HG03045 (cell line): ENCODE measurements at regions not wholly inside any gene's neighbourhood (a gene's known extent, or its start where the extent isn't known, plus 50 kb on each side); places are given as distances from the start of the nearest gene placed in this dataset.
A peak's percentile ranks its signal among the peaks of the same experiment; 100 is the strongest.

Experiments
- ATAC-seq: cut with Tn5 transposase; IDR thresholded peaks from one replicate; pipeline ENCODE4 v1.9.1; 2021; ENCODE audit warnings: mild to moderate bottlenecking, moderate library complexity; ENCODE audit not compliant: unreplicated experiment

DNA sequence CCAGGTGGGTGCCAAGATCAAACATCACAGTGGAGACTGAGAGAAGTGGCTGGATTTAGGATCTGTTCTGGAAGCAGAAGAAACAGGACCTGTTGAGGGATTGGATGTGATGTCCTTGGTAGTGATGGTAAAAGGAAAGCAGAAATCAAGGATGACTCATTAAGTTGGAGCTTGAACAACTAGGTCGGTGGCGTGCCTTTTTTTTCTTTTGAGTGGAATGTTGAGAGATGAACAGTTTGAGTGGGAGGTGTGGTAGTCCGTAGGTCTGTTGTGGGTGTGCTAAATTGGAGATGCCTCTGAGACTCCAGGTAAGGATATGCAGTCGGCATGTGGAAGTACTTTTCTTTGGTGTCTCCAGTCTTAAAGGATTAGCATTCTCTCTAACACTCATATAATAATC, 92.1 kb upstream of the IL12B start:
- ATAC-seq = no peak

DNA sequence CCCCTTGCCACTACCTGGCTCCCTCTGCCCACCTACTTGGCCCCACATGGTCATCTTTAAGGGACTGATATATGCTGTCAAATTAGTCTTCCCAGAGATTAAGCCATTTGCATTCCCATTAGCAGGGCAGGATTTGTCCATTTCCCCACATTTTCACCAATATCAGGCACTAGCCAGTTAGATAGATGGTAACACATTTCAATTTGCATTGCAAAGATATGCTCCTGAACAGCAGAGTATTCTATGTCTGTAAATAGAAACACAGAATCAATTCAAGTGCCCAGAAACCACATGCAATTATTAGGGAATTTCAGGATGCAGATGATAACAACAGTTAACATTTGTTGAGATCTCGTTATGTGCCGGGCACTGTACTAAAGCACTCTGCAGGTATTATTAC, 92.6 kb upstream of the IL12B start:
- ATAC-seq = no peak

DNA sequence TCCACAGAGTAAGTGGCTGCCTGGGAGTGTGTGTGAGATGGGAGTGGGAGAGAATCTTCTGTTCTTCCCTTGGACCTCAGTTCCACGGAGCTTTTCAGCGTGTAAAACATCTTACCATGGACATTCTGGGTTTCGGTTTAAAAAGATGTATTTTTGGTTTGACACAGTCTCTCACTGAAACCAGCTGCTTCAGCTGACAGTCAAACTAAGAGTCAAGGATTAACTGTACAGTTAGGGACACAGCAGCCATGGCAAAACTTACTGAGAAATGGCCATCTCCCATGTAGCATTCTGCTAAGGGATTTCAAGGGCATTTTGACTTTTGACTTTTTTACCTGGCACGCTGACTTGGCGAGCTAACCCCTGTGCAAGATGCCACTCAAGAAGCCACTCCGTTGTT, 93.8 kb upstream of the IL12B start:
- no peak for ATAC-seq

DNA sequence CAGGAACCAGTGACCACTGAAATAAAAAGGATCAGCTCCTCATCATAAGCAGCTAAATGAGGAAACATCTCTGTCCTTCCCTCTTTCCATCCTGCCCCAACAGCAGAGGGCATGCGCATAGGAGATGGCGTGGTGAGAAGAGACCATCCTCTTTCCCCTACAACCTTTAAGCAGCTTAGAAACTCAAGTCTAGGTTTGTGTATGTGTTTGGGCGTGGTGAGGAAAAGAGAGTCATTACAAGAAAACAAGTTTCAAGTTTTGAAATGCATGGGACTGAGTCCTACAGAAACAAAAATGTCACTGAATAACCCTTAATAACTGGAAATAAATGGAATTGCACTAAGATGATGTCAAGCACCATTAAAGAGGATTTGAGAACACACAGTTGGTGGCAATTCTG, 96.4 kb upstream of the IL12B start:
- ATAC-seq = no peak

DNA sequence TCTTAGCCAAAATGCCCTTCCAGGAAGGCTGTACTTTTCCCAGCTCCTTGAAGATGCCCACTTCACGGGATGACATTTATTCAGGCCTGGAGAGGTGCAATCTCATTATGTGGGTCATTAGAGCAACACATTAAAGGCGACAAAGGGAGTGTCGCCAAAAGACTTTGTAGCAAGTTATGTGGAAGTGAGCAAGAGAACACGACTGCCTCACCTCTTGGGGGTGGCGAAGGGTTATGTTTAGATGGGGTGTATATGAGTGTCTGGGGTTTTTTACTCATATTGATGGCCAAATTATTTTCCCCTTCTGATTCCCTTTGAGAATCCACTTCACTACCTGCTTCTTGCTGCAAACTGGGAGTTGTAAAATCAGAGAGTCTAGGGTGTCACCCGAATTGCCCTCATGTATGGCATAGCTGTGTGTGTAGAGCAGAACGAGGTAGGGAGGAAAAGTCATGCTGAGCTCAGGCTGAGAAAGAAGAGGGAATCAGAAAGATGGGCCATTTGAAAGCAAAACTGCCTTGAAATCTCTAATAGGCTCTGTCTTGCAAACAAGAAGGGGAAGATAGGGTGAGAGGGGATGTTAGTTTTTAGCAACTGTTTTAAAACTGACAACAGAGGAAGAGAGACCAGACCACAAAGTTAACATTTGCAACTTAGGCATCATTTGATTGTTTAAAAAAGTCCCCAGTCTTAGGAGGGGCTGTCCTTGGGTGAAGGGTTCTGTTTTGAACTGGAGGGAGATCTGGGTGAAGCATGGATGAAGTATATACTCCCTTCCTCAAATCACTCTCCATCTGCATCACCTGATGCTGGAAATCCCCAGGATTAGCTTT, 97.1 kb upstream of the IL12B start:
- peak; percentile 73 for ATAC-seq

DNA sequence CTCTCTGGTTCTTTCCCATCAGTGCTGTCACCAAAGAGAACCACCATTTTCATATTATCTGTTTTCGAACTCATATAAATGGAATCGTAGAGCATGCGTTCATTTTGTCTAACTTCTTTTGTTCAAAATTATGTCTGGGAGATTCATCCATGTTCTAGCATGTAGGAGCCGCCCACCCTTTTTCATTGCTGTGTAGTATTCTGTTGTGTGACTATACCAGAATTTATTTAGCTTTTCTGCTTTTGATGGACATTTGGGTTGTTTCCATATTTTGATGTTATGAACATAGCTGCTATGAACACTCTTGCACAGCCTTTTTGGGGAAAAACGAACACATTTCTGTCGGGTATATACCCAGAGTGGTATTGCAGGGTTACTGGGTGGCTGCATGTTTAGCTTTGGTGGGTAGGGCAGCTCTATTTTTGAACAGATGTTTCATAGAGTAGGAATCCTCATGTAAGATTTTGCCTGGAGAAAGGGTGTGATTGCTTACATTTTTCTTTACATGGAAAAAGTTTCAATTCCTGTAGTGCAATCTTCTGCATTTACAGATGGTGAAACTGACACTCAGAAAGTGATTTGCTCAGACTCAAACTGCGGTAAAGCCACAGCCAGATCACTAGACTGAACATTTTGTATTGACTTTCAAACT, 100.2 kb upstream of the IL12B start:
- ATAC-seq = peak; percentile 31

DNA sequence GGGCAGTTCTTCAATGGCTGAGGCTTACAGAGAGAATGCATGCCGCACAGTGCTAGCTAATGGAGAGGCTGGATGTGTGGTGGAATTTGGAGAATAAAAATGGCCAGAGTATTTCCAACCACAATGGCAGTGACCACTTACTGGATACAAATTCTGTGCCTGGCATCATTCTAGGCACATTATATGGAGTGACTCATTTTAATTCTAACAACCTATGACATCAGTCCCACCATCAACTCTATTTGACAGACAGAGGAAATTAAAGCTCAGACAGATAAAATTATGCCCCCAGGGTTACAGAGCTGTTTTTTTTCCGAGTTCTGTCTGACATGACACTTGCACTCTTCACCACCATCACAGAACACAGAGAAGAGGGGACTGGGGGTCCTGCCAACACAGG, 105.6 kb upstream of the IL12B start:
- no peak for ATAC-seq

DNA sequence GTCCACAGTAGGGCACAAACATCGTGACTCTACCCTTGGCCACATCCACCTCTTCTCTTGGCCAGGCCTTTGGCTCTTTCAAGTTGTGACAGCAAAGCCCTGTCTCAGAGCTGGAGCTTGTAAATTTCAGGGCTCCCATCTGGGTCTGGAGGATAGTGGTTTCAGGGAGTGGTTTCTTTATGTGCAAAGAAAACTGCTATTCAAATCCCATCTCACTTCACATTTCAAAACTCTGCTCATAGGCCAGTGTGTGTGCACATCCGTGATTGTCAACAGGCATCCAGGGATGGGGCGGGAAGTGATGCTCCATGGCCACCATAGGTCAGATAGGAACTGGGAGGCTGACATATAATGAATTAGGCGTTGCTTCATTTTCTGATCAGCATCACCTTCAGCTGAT, 107.8 kb upstream of the IL12B start:
- no peak for ATAC-seq

DNA sequence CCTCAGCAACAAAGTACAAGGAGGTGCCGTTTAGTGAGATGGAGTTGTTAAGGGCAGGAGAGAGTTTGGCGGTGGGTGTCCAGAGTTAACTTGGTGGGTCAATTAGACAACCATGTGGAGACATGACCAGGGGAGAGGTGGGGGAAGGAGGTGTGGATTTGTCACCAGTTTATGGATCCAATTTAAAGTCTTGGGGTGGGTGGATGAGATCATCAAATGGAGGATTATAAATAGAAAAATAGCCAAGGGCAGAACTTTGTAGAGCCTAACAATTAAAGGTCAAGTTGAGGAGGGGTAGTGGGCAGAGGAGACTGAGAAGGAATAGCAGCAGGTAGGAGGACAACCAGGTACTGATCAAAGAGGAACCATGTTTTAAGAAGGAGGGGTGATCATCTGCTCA, 108.7 kb upstream of the IL12B start:
- ATAC-seq = no peak

DNA sequence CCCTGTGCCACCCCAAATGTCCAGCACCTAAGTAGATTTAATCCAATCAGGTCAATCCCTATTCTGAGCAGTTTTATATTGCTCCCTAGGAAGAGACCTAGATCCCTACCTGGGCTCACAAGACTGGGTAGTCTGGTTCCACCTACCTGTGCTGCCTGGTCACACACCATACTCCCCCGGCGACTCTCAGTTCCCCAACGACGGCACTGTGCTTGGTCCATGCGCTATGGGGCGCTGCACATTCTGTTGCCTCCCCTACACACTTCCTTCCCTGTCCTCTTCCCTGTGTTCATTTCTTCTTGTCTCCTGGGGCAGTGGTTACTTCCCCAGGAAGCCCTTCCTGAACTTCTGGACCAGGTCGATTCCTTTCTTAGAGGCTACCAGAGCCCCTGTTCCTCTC, 109.9 kb upstream of the IL12B start:
- no peak for ATAC-seq

DNA sequence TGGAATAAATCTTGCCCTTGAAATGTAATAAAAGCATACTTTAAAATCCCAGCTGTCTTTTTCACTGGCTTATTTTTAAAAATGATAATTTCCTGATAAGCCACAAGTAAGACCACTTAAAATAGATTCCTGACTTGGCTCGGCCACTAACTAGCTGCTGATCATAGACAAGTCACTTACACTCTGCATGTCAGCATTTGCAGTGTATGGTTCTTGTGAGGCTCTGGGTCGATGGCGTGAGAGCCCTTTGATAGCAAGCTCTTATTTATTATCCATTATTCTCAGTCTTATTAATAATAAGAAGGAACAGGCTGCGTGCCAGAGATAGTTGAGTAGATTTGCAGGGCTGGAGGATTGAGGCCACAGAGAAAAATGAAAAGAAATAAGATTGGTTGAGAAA, 110.7 kb upstream of the IL12B start:
- ATAC-seq = no peak

DNA sequence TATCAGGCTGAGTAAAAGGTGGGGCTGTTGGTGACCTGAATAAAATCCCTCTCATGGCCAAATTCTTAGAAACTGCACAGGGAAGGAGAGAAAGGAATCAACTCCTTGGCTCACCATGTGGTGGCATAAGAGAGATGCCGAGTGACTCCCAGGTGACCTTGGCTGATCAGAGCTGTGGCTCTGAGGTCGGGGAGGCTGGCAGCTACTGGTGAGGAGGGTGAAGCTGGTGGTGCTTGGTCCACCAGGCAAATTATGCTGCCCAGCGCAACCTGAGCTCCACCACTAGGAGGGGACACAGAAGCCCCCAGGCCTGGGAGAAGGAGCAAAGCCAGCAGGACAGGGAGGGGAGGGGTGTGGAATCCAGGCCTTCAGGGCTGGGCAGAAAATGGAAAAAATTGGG, 111.2 kb upstream of the IL12B start:
- no peak for ATAC-seq

DNA sequence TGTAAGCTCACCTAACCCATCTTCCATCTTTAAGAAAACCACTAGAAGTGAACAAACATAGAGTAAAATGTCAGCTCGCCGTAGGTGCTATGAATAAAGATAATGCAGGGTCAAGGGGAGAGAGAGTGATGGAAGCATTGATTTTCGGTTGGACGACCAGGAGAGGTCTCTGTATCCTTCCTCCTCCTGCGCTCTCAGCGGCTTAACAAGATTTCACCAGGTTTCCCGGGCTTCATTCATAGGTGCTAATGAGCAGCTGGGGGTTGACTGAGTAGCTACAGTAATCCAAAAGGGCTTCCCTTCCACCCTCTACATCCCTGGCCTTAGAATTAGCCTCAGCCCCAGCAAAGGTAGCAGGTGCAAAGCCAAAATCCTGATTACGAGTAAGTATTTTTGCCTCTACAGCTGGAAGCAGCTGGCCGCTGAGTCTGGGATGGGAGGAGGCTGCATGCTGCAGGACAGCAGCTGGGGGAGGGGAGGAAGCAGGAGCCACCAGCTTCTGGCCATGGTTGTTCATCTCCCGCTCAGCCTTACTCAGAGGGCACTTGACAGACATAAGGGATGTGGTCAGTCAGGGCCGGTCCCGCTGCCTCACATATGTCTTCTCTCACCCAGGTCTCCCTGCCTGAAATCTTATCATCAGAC, 112.0 kb upstream of the IL12B start:
- no peak for ATAC-seq

DNA sequence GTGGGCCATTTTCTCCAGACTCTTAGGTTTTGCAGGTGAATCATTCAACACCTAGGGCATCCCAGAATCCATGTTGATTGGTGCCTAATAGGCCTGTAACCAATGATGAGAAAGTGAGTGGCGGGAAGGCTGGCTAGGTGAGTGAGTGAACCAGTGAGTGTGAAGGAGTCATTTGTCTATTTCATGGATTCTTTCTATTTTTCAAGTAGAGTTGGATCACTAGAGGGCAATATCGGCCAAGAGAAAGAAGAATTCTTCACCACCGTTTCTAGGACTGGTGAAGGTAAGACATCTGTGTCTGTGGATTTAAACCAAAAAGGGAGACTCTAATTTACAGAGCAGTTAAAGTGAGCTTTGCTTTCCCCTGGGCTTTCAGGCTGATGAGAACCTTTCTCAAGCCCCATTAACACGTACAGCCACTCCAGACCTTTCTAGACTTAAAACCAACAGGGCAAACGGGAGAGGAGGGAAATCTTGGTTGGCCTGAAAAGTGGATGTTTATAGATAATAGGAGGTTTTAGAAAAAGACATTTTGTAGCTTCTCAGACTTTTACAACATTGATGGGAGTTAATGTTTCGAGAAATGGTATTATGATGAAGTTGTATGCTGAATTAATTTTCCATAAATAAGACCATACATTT, 114.3 kb upstream of the IL12B start:
- ATAC-seq = no peak

DNA sequence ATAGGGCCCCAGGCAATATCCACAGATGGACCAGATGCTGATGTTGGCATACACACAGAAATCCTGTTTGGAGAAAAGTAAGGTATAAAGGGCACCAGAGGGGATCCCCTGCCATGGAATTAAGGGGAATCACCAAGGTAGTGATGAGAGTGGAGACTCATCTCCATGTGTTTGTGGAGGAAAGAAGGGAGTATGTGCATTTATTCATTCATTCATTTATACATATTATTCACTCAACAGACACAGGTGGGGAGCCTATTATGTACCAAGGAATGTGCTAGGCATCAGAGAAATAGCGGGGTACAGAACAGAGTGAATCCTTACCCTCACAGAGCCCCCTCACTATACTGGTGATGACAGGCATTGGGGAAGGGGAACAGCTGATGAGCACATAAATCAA, 116.8 kb upstream of the IL12B start:
- no peak for ATAC-seq

DNA sequence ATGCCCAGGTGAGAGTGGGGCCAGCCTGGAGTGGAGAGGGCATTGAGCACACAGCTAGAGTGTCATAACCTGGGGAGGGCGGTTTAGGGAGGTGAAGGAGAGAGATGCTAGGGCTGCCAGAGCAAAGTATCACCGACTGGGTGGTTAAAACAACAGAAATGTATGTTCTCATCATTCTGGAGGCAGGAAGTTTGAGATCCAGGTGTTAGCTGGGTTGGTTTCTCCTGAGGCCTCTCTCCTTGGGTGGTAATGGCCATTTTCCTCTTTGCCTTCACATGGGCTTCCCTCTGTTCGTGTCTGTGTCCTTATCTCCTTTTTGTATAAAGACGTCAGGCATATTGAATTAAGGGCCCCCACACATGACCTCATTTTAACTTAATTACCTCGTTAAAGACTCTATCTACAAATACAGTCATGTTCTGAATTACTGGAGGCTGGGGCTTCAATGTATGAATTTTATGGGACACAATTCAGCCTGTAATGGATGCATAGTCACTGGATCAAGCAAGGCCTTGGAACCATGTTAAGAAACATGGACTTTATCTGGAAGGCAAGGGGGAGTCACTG, 118.6 kb upstream of the IL12B start:
- ATAC-seq = no peak

DNA sequence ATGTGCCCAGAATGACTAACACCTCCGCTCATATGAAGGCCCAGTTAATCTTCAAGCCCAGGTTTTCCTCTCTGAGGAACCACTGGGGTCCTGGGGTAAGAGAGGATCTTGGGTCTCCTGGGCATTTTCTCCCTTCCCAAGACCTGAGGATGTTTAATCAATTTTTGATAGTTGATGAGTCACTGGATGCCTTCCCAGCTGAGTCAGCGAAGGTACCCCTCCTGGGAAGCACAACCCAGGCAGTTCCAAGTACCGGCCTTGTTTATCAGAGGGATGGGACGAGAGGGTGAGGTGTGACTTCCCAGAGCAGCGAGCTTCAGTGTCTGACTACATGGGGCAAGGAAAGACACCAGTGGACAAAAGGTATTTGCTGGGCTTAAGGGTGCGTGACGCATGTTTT, 119.6 kb upstream of the IL12B start:
- no peak for ATAC-seq

DNA sequence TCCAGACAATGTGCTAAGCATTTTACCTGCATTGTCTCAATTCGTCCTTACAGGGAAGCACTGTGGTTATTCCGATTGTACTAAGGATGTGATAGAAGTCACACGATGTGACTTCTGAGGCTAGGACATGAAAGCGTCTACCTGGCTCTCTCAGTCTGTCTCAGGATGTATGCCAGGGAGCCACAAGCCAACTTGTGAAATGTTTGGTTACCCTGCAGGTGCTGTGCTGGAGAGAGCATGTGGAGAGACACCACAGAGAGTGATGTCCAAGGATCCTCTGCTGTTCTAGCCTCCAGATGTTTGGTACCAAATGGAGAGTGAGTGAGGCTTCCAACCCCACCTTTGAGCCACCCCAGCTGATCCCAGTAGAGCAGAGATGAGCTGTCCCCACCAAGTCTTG, 120.1 kb upstream of the IL12B start:
- ATAC-seq = no peak

DNA sequence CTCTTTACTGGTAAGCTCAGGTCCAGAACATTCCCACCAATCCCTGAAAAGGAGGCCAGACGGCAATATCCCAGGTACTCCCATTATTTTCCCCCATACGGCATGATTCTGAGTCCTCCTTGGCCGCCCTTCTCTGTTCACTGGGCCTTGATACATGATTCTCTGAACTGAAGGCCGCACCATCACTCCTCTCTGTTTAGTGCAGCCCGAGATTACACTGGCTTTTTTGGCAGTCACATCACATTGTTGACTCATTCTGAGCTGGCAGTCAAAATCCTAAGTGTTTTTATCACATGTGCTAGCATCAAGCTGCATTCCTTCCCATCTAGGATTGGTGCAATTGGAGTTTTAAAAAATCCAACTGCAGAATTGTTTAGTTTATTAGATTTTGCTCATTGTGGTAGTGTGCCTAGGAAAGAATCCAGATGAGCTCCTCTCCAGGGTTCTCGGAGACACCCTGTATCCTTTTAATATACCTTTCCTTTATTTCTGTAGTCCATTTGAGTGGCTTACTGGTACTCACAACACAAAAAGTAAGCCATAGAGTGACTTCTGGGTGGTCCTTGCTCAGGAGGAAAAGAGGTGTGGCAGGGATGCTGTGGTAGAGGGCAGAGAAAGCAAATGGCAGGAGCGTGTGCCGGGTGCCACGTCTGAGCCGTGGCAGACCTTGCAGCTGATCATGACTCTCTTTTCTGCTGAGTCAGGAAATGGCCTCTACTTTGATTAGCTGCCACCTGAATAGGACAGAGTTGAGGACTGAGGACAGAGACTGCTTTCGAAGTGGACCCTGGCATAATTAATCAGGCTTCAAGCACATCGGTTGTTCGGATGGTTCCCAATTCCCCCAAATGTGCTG, 121.1 kb upstream of the IL12B start:
- ATAC-seq = no peak

DNA sequence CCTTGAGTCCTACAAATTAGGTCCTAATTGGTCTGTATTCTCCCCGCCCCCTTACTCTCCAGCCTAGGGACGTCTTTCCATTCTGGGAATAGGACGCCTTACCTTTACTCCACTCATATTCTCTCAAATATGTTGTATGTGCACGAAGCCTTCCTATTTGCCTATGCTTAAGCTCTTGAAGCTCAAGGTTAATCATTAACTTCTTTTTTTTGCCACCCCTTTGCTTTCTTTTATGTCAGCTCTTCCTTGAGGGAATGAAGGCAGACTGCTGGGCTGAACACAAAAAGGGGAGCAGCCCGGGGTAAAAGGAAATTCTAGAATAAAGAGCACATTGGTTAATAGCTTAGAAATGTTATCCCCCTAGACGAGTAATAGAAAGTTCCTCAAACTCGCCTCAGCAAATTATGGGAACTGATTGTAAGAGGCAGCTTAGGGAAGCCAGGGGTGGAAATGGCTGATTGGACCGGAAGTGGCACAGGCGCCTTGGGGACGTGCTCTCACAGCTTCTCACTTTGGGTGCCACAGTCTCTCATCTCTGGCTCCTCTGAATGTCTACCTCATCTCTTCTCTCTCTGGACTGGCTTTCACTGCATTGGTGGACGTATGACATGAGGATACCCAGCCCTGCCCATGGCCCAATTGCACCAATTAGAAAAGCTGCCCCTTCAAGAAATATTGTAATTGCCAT, 122.3 kb upstream of the IL12B start:
- ATAC-seq = no peak
